ENCODE measurements at regions not wholly inside any gene's neighbourhood (a gene's known extent, or its start where the extent isn't known, plus 50 kb on each side); places are given as distances from the start of the nearest gene placed in this dataset.

DNA sequence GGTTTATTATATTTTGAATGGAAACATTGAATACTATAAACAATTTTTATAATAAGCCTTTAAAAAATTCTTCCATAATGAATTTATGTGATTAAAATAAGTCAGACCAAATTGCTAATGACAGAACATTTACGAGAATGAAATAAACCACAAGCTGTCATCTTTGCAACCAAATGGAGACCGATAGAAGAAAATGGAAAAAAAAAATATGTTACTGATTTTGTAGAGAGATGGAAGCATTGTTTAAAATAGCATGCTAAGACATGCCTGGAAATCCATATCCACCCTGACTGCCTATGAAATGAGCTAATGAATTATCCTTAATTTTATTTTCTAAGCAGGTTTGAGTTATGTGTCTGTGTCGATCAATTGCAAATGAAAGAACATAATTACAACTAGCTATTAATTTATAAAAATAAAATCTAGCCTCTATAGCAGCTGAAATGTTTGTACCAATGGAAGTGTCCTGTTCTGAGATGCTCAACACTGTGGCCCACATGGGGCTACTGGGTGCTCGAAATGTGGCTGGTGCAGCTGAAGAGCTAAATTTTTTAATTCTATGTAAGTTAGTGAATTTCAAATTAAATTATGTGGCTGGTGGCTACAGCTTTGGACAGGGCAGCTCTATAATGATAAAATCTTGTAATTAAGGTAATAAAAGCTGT lies 832.8 kb downstream of the RNF144A start:
- Histone ChIP-seq H3K56ac (ENCODE audit: insufficient read length, low read depth, low read length) (no peak overlapping the region), H2BK20ac (ENCODE audit: low read depth, low read length, poor library complexity, severe bottlenecking) (no peak overlapping the region), H2BK120ac (ENCODE audit: low read depth, low read length, poor library complexity, severe bottlenecking) (no peak overlapping the region), H2BK5ac (ENCODE audit: insufficient read length, low read length) (no peak overlapping the region), H2AFZ (ENCODE audit: low read length) (no peak overlapping the region), H3K9ac (ENCODE audit: extremely low read depth, insufficient read length, low read length) (no peak overlapping the region), H3K4ac (ENCODE audit: low read depth, low read length) (no peak overlapping the region), H3K23ac (ENCODE audit: insufficient read length, low read depth, low read length) (no peak overlapping the region), H3K79me1 (ENCODE audit: insufficient read depth, low read depth, low read length, poor library complexity, severe bottlenecking) (no peaks in the 10 kb centered on the region), H4K8ac (replicated peaks; ENCODE audit: insufficient read length, low read depth, low read length) (no peak overlapping the region), H3K79me2 (ENCODE audit: insufficient read depth, low read length) (no peaks in the 10 kb centered on the region), H3K4me1 (ENCODE audit: insufficient read depth, low read length) (0 out of 2 replicates have a peak, but pooled peaks cover 3% of the 10 kb centered on the region), H4K91ac (ENCODE audit: insufficient read length, low read depth, low read length) (no peak overlapping the region), H4K5ac (ENCODE audit: insufficient read length, low read depth, low read length) (no peak overlapping the region), H3K4me2 (ENCODE audit: insufficient read depth, insufficient read length, low read length) (no peak overlapping the region), H3K18ac (ENCODE audit: insufficient read length, low read depth, low read length) (no peak overlapping the region), H3T11ph (ENCODE audit: low read length) (no peak overlapping the region), H3K23me2 (ENCODE audit: insufficient read length, low read depth, low read length, poor library complexity, severe bottlenecking) (no peaks in the 10 kb centered on the region), H3K9me3 (ENCODE audit: control insufficient read depth, low read depth, low read length) (peaks cover 5% of the 10 kb centered on the region), H2AK5ac (ENCODE audit: insufficient read length, low read length) (no peak overlapping the region), H4K20me1 (ENCODE audit: control insufficient read depth, insufficient read depth, insufficient read length) (no peaks in the 10 kb centered on the region), H2BK12ac (ENCODE audit: insufficient read length, low read depth, low read length) (no peak overlapping the region), H2BK15ac (ENCODE audit: low read depth, low read length) (no peak overlapping the region), H3K14ac (ENCODE audit: insufficient read depth, low read length) (no peak overlapping the region), H3K27me3 (ENCODE audit: insufficient read depth, low read length) (no peaks in the 10 kb centered on the region), H3K27ac (ENCODE audit: insufficient read length, low read depth, low read length) (no peak overlapping the region)
- no peak for DNase-seq
- no peaks in the 10 kb centered on the region; the same call in 1 of the 2 replicates for H3K27me3 Mint-ChIP-seq (ENCODE audit: low read depth)
- no peak overlapping the region for H3K27ac Mint-ChIP-seq
- TF ChIP-seq, protein P1, sequence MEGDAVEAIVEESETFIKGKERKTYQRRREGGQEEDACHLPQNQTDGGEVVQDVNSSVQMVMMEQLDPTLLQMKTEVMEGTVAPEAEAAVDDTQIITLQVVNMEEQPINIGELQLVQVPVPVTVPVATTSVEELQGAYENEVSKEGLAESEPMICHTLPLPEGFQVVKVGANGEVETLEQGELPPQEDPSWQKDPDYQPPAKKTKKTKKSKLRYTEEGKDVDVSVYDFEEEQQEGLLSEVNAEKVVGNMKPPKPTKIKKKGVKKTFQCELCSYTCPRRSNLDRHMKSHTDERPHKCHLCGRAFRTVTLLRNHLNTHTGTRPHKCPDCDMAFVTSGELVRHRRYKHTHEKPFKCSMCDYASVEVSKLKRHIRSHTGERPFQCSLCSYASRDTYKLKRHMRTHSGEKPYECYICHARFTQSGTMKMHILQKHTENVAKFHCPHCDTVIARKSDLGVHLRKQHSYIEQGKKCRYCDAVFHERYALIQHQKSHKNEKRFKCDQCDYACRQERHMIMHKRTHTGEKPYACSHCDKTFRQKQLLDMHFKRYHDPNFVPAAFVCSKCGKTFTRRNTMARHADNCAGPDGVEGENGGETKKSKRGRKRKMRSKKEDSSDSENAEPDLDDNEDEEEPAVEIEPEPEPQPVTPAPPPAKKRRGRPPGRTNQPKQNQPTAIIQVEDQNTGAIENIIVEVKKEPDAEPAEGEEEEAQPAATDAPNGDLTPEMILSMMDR (conservative IDR thresholded peaks at IDR 0.05) = no peak
- peaks cover 2% of the 10 kb centered on the region in 2 experiments; a peak in 2 of 4 replicates for H3K4me1 Mint-ChIP-seq
- H3K9me3 Mint-ChIP-seq = peaks cover 4 to 11% of the 10 kb centered on the region in 2 experiments; a peak in 4 of 5 replicates
- peaks cover 0 to 11% (median 3%) of the 10 kb centered on the region in 3 experiments; a peak in 4 of 7 replicates for H3K36me3 Mint-ChIP-seq (ENCODE audit: insufficient read depth in 1 of 3, low read depth in 3 of 3)
- WGBS (ENCODE audit: extremely low coverage, insufficient read length, low lambda C conversion rate) = no CpG with 5 or more reads among the region's 4 CpGs
- no peak overlapping the region for H3K4me3 Mint-ChIP-seq

Data from H9 (cell line).